ENCODE measurements at regions not wholly inside any gene's neighbourhood (a gene's known extent, or its start where the extent isn't known, plus 50 kb on each side); places are given as distances from the start of the nearest gene placed in this dataset.

DNA sequence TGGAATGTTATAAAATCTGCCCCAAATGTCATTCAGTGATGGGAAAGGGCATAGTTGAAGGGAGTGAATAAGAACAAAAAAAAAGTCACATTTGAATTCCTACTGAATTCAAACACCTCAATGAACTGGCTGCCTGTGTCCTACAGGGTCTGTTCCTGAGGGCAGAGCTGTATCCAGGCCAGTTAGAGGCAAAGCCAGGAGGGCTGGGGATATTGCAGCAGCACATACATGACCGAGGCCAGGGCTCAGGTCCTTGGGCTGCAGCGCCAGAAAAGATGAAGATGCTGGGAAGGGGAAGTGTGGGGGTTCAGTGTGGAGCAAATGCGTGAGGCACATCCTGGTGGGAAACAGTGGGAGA lies 449.2 kb downstream of the SIPA1L2 start:
- TF ChIP-seq, protein P1, sequence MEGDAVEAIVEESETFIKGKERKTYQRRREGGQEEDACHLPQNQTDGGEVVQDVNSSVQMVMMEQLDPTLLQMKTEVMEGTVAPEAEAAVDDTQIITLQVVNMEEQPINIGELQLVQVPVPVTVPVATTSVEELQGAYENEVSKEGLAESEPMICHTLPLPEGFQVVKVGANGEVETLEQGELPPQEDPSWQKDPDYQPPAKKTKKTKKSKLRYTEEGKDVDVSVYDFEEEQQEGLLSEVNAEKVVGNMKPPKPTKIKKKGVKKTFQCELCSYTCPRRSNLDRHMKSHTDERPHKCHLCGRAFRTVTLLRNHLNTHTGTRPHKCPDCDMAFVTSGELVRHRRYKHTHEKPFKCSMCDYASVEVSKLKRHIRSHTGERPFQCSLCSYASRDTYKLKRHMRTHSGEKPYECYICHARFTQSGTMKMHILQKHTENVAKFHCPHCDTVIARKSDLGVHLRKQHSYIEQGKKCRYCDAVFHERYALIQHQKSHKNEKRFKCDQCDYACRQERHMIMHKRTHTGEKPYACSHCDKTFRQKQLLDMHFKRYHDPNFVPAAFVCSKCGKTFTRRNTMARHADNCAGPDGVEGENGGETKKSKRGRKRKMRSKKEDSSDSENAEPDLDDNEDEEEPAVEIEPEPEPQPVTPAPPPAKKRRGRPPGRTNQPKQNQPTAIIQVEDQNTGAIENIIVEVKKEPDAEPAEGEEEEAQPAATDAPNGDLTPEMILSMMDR (IDR thresholded peaks at IDR 0.05; ENCODE audit: insufficient read depth, low read length), result no peak
- TF ChIP-seq, protein P2, sequence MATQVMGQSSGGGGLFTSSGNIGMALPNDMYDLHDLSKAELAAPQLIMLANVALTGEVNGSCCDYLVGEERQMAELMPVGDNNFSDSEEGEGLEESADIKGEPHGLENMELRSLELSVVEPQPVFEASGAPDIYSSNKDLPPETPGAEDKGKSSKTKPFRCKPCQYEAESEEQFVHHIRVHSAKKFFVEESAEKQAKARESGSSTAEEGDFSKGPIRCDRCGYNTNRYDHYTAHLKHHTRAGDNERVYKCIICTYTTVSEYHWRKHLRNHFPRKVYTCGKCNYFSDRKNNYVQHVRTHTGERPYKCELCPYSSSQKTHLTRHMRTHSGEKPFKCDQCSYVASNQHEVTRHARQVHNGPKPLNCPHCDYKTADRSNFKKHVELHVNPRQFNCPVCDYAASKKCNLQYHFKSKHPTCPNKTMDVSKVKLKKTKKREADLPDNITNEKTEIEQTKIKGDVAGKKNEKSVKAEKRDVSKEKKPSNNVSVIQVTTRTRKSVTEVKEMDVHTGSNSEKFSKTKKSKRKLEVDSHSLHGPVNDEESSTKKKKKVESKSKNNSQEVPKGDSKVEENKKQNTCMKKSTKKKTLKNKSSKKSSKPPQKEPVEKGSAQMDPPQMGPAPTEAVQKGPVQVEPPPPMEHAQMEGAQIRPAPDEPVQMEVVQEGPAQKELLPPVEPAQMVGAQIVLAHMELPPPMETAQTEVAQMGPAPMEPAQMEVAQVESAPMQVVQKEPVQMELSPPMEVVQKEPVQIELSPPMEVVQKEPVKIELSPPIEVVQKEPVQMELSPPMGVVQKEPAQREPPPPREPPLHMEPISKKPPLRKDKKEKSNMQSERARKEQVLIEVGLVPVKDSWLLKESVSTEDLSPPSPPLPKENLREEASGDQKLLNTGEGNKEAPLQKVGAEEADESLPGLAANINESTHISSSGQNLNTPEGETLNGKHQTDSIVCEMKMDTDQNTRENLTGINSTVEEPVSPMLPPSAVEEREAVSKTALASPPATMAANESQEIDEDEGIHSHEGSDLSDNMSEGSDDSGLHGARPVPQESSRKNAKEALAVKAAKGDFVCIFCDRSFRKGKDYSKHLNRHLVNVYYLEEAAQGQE (IDR thresholded peaks at IDR 0.05; ENCODE audit: insufficient replicate concordance, low read depth), result no peak
